ENCODE measurements at regions not wholly inside any gene's neighbourhood (a gene's known extent, or its start where the extent isn't known, plus 50 kb on each side); places are given as distances from the start of the nearest gene placed in this dataset.

DNA sequence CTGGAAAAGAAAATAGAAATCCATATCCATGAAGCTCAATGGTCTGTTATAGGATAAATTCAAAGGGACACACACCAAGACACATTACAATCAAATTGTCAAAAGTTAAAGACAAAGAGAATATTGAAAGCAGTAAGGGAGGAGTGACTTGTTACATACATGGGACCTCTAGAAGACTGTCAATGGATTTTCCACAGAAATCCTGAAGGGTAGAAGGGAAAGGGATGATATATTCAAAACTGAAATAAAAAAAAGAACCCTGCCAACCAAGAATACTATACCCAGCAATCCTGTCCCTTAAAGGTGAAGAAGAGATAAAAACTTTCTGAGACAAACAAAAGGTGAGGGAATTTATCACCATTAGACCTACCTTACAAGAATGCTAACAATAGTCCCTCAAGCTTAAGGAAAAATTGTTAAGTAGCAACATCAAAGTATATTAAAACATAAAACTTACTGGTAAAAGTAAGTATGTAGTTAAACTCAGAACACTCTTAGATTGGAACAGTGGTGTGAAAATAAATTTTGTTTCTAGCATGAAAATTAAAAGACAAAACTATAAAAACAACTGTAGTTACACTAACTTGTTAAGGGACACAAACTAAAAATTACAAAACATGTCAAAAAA lies 103.2 kb upstream of the APP start:
- Histone ChIP-seq H4K20me1 (ENCODE audit: insufficient read depth) (no peaks in the 10 kb centered on the region), H3K36me3 (ENCODE audit: low read depth) (no peaks in the 10 kb centered on the region), H3K4me3 (no peak overlapping the region), H2AFZ (no peak overlapping the region), H3K4me2 (ENCODE audit: unreplicated experiment) (no peak overlapping the region), H3K27ac (no peak overlapping the region), H3K9me3 (ENCODE audit: low read depth) (peaks cover 4% of the 10 kb centered on the region), H3K4me1 (ENCODE audit: insufficient read depth) (no peaks in the 10 kb centered on the region), H3F3A (ENCODE audit: insufficient read depth) (no peaks in the 10 kb centered on the region), H3K9ac (no peak overlapping the region), H3K27me3 (replicated peaks; ENCODE audit: insufficient read depth) (no peaks in the 10 kb centered on the region), H3K79me2 (ENCODE audit: insufficient read depth) (no peaks in the 10 kb centered on the region), H3K9me2 (ENCODE audit: insufficient read depth) (no peaks in the 10 kb centered on the region)
- no peak for TF ChIP-seq EZH2 (IDR thresholded peaks at IDR 0.05; ENCODE audit: insufficient read depth, poor library complexity, severe bottlenecking)
- TF ChIP-seq EZH2phosphoT487 (IDR thresholded peaks at IDR 0.05; ENCODE audit: insufficient read depth, low read depth), result no peak
- no peak for DNase-seq
- in situ Hi-C loops (cut with MboI), result no loop called here

DNA sequence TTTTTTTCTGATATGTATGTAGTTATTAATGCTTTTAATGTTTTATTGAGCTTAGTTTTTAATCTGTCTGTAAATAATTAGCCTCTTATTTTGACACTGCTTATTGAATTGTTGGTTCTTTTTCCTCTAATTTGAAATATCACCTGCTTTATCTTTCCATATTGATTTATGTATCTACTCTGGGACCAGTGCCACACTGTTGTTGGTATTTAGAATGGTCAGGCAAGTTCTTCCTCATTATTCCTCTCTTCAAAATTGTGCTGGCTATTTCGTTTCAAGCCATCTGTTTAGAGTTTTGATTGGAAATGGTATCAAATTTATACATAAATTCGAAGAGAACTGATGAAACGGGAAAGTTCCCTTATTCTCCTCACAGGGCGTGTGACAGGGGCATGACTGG lies 96.8 kb upstream of the APP start:
- Histone ChIP-seq H3K36me3 (ENCODE audit: low read depth) (no peaks in the 10 kb centered on the region), H3F3A (ENCODE audit: insufficient read depth) (no peaks in the 10 kb centered on the region), H3K9me3 (ENCODE audit: low read depth) (no peaks in the 10 kb centered on the region), H3K79me2 (ENCODE audit: insufficient read depth) (no peaks in the 10 kb centered on the region), H3K27ac (no peak overlapping the region), H3K27me3 (replicated peaks; ENCODE audit: insufficient read depth) (no peaks in the 10 kb centered on the region; the same call in 1 of the 2 replicates), H3K9ac (no peak overlapping the region), H3K4me3 (no peak overlapping the region), H3K9me2 (ENCODE audit: insufficient read depth) (no peaks in the 10 kb centered on the region), H3K4me2 (ENCODE audit: unreplicated experiment) (no peak overlapping the region), H4K20me1 (ENCODE audit: insufficient read depth) (no peaks in the 10 kb centered on the region), H3K4me1 (ENCODE audit: insufficient read depth) (no peaks in the 10 kb centered on the region), H2AFZ (no peak overlapping the region)
- DNase-seq, result no peak
- TF ChIP-seq EZH2phosphoT487 (IDR thresholded peaks at IDR 0.05; ENCODE audit: insufficient read depth, low read depth), result no peak
- WGBS, 2 experiments (ENCODE audit: low coverage in 1 of 2, low lambda C conversion rate in 2 of 2, missing lambda C conversion rate in 2 of 2), result 44 to 48% methylated on average over 4 of the region's 4 CpGs
- in situ Hi-C loops (cut with MboI), result no loop called here

DNA sequence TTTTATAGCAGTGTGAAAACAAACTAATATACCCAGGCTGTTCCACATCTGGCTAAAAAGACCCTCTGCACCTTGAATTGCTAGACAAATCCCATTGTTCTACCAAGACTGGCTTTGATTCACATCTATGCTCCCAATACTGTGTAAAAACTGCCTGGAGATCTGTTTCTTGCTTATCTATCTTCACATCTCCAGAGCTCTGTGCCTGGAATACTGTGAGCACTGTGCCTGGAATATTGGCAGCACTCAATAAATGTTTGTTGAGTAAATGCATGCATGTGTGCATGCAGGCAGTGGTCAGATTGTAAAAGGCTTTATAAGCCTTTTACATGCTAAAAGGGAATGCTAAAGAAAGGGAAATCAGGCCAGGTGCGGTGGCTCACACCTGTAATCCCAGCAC lies 75.5 kb upstream of the APP start:
- Histone ChIP-seq H3K4me2 (ENCODE audit: unreplicated experiment) (no peak overlapping the region), H3F3A (ENCODE audit: insufficient read depth) (no peaks in the 10 kb centered on the region), H3K27me3 (replicated peaks; ENCODE audit: insufficient read depth) (no peaks in the 10 kb centered on the region; the same call in 1 of the 2 replicates), H3K4me1 (ENCODE audit: insufficient read depth) (no peaks in the 10 kb centered on the region), H2AFZ (no peak overlapping the region), H3K9ac (no peak overlapping the region), H3K9me3 (ENCODE audit: low read depth) (no peaks in the 10 kb centered on the region), H3K79me2 (ENCODE audit: insufficient read depth) (no peaks in the 10 kb centered on the region), H3K4me3 (no peak overlapping the region), H3K36me3 (ENCODE audit: low read depth) (no peaks in the 10 kb centered on the region), H3K9me2 (ENCODE audit: insufficient read depth) (no peaks in the 10 kb centered on the region), H3K27ac (no peak overlapping the region), H4K20me1 (ENCODE audit: insufficient read depth) (no peaks in the 10 kb centered on the region)
- TF ChIP-seq EZH2 (IDR thresholded peaks at IDR 0.05; ENCODE audit: insufficient read depth, poor library complexity, severe bottlenecking), result no peak
- TF ChIP-seq EZH2phosphoT487 (IDR thresholded peaks at IDR 0.05; ENCODE audit: insufficient read depth, low read depth), result no peak
- 57 to 76% methylated on average over 1 of the region's 1 CpG for WGBS, 2 experiments (ENCODE audit: low coverage in 1 of 2, low lambda C conversion rate in 2 of 2, missing lambda C conversion rate in 2 of 2)
- in situ Hi-C loops (cut with MboI), result no loop called here
- no peak for DNase-seq

DNA sequence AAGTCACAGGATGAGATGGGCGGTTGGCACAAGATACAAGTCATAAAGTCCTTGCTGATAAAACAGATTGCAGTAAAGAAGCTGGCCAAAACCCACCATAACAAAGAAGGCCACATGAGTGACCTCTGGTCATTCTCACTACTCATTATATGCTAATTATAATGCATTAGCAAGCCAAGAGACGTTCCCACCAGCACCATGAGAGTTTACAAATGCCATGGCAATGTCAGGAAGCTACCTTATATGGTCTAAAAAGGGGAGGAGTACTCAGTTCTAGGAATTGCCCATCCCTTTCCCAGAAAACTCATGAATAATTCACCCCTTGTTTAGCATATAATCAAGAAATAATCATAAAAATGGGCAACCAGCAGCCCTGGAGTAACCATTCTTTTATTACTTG lies 74.9 kb upstream of the APP start:
- TF ChIP-seq EZH2 (IDR thresholded peaks at IDR 0.05; ENCODE audit: insufficient read depth, poor library complexity, severe bottlenecking), result no peak
- no peak for TF ChIP-seq EZH2phosphoT487 (IDR thresholded peaks at IDR 0.05; ENCODE audit: insufficient read depth, low read depth)
- H4K20me1 ChIP-seq (ENCODE audit: insufficient read depth), result no peaks in the 10 kb centered on the region
- H3K27me3 ChIP-seq (replicated peaks; ENCODE audit: insufficient read depth), result no peaks in the 10 kb centered on the region; the same call in 1 of the 2 replicates
- no peaks in the 10 kb centered on the region for H3F3A ChIP-seq (ENCODE audit: insufficient read depth)
- no peak overlapping the region for H3K4me3 ChIP-seq
- H3K9ac ChIP-seq, result no peak overlapping the region
- H3K36me3 ChIP-seq (ENCODE audit: low read depth), result no peaks in the 10 kb centered on the region
- no peak overlapping the region for H3K4me2 ChIP-seq (ENCODE audit: unreplicated experiment)
- in situ Hi-C loops (cut with MboI), result no loop called here
- no peak overlapping the region for H2AFZ ChIP-seq
- H3K27ac ChIP-seq, result no peak overlapping the region
- no peaks in the 10 kb centered on the region for H3K79me2 ChIP-seq (ENCODE audit: insufficient read depth)
- WGBS, 2 experiments (ENCODE audit: low coverage in 1 of 2, low lambda C conversion rate in 2 of 2, missing lambda C conversion rate in 2 of 2), result 65 to 67% methylated on average over 2 of the region's 2 CpGs
- no peaks in the 10 kb centered on the region for H3K4me1 ChIP-seq (ENCODE audit: insufficient read depth)
- H3K9me3 ChIP-seq (ENCODE audit: low read depth), result no peaks in the 10 kb centered on the region
- no peak for DNase-seq
- H3K9me2 ChIP-seq (ENCODE audit: insufficient read depth), result no peaks in the 10 kb centered on the region

DNA sequence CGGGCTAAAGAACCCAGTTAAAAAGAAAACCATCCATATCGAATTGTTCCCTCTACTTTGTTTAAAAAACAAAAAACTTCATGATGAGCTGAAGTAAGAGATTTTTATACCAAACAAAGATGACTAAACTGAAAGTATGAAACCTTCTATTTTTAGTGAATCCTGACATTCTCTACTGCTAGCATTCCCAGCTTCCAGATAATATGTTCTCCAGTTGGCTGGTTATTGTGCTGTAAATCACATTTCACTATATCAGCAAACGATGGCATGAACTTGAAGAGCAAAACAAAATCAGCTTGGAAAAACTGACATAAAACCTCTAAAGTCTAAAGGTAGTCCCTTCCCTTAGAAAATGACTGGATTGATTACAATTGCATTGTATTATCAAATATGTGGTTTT lies 68.1 kb upstream of the APP start:
- in situ Hi-C loops (cut with MboI), result no loop called here
- no peaks in the 10 kb centered on the region for H4K20me1 ChIP-seq (ENCODE audit: insufficient read depth)
- no peaks in the 10 kb centered on the region for H3F3A ChIP-seq (ENCODE audit: insufficient read depth)
- H3K27me3 ChIP-seq (replicated peaks; ENCODE audit: insufficient read depth), result no peaks in the 10 kb centered on the region; the same call in 1 of the 2 replicates
- H3K9me3 ChIP-seq (ENCODE audit: low read depth), result no peaks in the 10 kb centered on the region
- 1 to 6% methylated on average over 3 of the region's 3 CpGs for whole genome bisulfite sequencing, 2 experiments (ENCODE audit: low coverage in 1 of 2, low lambda C conversion rate in 2 of 2, missing lambda C conversion rate in 2 of 2)
- H3K4me2 ChIP-seq (ENCODE audit: unreplicated experiment), result no peak overlapping the region
- DNase-seq, result no peak
- H3K36me3 ChIP-seq (ENCODE audit: low read depth), result no peaks in the 10 kb centered on the region
- H2AFZ ChIP-seq, result no peak overlapping the region
- no peaks in the 10 kb centered on the region for H3K9me2 ChIP-seq (ENCODE audit: insufficient read depth)
- no peak overlapping the region for H3K9ac ChIP-seq
- no peak overlapping the region for H3K27ac ChIP-seq
- no peak for TF ChIP-seq EZH2phosphoT487 (IDR thresholded peaks at IDR 0.05; ENCODE audit: insufficient read depth, low read depth)
- no peak for TF ChIP-seq EZH2 (IDR thresholded peaks at IDR 0.05; ENCODE audit: insufficient read depth, poor library complexity, severe bottlenecking)
- no peaks in the 10 kb centered on the region for H3K79me2 ChIP-seq (ENCODE audit: insufficient read depth)
- H3K4me1 ChIP-seq (ENCODE audit: insufficient read depth), result no peaks in the 10 kb centered on the region
- no peak overlapping the region for H3K4me3 ChIP-seq
